ENCODE measurements at regions not wholly inside any gene's neighbourhood (a gene's known extent, or its start where the extent isn't known, plus 50 kb on each side); places are given as distances from the start of the nearest gene placed in this dataset.
A peak's percentile ranks its signal among the peaks of the same experiment; 100 is the strongest.

DNA sequence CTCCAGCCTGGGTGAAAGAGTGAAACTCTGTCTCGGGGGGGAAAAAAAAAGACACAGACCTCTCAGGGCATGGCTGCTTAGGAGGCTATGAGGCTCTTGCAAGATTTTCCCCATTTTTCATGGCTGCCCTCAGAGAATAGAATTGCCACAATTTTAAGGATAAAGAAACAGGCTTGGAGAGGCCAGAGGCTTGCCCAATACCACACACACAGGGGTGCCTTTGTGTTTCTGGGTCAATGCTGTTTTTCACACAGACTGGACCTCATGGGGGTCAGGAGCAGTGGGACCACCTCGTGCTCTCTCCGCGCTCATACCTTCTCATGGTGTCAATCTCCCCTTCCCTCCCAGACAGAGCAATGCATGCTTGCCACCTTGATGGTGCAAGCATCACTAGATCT lies 65.4 kb upstream of the ST3GAL5 start:
- Histone ChIP-seq H3K9me3 (no peaks in the 10 kb centered on the region), H3K36me3 (no peaks in the 10 kb centered on the region), H3K27ac (peak overlapping the region; percentile 5), H3K27me3 (no peaks in the 10 kb centered on the region), H3K4me3 (no peak overlapping the region), H3K4me1 (peaks cover 21% of the 10 kb centered on the region)
- no peak for DNase-seq (ENCODE audit: low spot score in 2 of 2)
- TF ChIP-seq EP300 (IDR thresholded peaks at IDR 0.05) (no peak), POLR2AphosphoS5 (IDR thresholded peaks at IDR 0.05) (no peak), POLR2A (IDR thresholded peaks at IDR 0.05) (no peak)
- TF ChIP-seq, protein P1, sequence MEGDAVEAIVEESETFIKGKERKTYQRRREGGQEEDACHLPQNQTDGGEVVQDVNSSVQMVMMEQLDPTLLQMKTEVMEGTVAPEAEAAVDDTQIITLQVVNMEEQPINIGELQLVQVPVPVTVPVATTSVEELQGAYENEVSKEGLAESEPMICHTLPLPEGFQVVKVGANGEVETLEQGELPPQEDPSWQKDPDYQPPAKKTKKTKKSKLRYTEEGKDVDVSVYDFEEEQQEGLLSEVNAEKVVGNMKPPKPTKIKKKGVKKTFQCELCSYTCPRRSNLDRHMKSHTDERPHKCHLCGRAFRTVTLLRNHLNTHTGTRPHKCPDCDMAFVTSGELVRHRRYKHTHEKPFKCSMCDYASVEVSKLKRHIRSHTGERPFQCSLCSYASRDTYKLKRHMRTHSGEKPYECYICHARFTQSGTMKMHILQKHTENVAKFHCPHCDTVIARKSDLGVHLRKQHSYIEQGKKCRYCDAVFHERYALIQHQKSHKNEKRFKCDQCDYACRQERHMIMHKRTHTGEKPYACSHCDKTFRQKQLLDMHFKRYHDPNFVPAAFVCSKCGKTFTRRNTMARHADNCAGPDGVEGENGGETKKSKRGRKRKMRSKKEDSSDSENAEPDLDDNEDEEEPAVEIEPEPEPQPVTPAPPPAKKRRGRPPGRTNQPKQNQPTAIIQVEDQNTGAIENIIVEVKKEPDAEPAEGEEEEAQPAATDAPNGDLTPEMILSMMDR (IDR thresholded peaks at IDR 0.05): no peak
- 94% methylated on average over 4 of the region's 4 CpGs for WGBS

DNA sequence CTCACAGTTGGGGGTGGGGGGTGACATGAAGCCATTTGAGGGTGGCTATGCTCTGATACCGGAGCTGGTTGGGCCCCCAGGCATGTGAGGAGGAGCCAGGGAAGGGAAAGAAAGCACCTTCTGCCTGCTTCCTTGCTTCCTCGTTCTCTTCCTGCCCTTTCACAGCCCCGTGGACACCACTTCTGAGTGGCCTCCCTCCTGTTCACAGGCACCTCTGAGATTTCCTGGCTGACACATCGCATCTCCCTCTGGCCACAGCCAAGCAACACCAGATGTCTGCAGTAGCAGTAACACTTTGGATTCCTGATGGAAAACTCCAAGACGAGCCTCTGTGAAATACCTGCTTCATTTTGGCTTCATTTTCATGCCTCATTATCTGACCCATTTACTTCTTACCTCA lies 64.7 kb upstream of the ST3GAL5 start:
- no peak for DNase-seq (ENCODE audit: low spot score in 2 of 2)
- H3K27ac ChIP-seq: no peak overlapping the region
- 53% methylated on average over 5 of the region's 5 CpGs for WGBS
- TF ChIP-seq, protein P1 (IDR thresholded peaks at IDR 0.05): no peak
- TF ChIP-seq EP300 (IDR thresholded peaks at IDR 0.05) (no peak), POLR2AphosphoS5 (IDR thresholded peaks at IDR 0.05) (no peak), POLR2A (IDR thresholded peaks at IDR 0.05) (no peak)
- H3K4me1 ChIP-seq: peaks cover 21% of the 10 kb centered on the region
- no peak overlapping the region for H3K4me3 ChIP-seq
- H3K9me3 ChIP-seq: no peaks in the 10 kb centered on the region
- no peaks in the 10 kb centered on the region for H3K27me3 ChIP-seq
- no peaks in the 10 kb centered on the region for H3K36me3 ChIP-seq

DNA sequence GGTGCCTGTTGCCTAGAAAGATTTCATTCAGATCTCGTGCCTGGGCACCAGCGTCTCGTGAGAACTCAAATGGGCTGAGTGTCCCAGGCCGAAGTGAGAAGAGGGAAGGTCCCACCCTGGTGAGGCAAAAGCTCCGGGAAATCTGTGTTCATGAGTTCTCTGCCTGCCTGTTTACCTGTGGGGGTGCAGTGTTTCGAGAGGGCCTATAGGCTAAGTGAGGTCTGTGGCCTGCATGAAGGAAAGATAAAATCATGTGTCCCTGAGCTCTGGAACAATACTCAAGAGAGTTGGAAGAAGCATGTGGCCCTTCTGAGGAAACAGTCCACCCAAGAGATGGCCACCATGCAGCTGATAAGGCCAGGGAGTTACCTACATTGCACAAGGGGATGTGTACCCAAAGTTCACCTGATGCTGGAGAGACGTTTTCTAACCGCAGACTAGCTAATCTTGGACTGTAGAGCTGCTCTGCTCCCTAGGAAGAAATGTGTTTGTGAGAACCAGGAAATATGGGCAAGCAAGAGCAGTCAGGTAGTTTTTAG lies 63.5 kb upstream of the ST3GAL5 start:
- 92% methylated on average over 8 of the region's 8 CpGs for WGBS
- H3K9me3 ChIP-seq: no peaks in the 10 kb centered on the region
- H3K27me3 ChIP-seq: no peaks in the 10 kb centered on the region
- peaks cover 21% of the 10 kb centered on the region for H3K4me1 ChIP-seq
- TF ChIP-seq EP300 (IDR thresholded peaks at IDR 0.05) (no peak), POLR2A (IDR thresholded peaks at IDR 0.05) (no peak), POLR2AphosphoS5 (IDR thresholded peaks at IDR 0.05) (no peak)
- TF ChIP-seq, protein P1 (IDR thresholded peaks at IDR 0.05): no peak
- no peaks in the 10 kb centered on the region for H3K36me3 ChIP-seq
- no peak overlapping the region for H3K4me3 ChIP-seq
- H3K27ac ChIP-seq: no peak overlapping the region
- no peak for DNase-seq (ENCODE audit: low spot score in 2 of 2)

DNA sequence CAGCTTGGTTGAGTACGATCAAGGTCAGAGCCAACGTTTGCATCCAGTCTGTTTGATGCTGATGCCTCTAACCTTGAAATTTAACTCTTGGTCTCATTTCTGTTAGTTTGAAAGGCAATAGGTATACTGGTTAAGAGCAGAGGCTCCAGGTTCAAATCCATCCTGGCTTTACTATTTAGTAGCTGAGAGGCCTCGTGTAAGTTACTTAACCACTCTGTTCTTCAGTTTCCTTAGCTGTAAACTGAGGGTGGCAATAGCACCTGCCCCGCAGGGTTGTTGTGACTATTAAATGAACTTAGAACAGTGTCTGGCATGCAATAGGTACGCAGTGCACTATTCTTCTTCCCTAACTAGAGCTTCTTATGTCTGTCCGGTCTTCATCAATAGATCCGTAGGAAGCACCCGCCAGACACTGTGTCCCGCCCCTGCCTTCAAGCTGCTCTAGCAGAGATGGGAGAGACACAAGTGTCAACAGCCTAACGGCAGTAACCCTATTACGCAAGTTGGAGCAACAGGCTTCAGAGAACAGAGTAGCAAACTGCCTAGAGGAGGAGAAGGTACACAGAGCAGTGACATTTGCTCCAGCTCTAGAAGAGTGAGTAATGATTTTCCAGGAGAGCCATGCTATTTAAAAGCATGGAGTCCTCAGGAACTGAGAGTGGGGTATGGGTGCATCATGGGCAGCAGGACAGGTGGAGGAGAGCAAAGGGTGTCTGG lies 62.7 kb upstream of the ST3GAL5 start:
- no peak for DNase-seq (ENCODE audit: low spot score in 2 of 2)
- H3K4me3 ChIP-seq: no peak overlapping the region
- H3K27ac ChIP-seq: no peak overlapping the region

DNA sequence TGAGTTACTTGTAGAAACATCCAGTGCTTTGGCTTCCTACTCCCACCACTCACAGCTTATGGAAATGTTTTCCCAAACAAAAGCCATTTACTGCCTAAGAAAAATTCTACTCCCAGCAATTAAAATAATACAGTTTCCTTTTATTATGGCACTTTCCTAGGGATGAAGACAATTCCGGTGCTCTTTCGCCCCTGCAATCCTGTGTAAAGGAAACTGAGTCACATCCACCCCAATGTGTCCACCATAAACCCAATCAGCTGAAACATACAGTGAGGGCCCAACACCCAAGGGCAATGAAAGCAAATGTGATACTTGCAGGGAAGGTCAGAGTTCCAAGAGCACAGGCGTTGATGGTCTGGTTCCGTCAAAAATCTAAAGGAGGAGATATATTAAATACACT lies 62.0 kb upstream of the ST3GAL5 start:
- no peak overlapping the region for H3K27ac ChIP-seq
- H3K36me3 ChIP-seq: no peaks in the 10 kb centered on the region
- no peak for DNase-seq (ENCODE audit: low spot score in 2 of 2)

More for the DNA sequence above, 62.7 kb upstream of the ST3GAL5 start:
- H3K36me3 ChIP-seq: no peaks in the 10 kb centered on the region
- H3K4me1 ChIP-seq: peaks cover 21% of the 10 kb centered on the region
- no peak for TF ChIP-seq POLR2AphosphoS5 (IDR thresholded peaks at IDR 0.05)
- TF ChIP-seq, protein P1 (IDR thresholded peaks at IDR 0.05): no peak
- TF ChIP-seq EP300 (IDR thresholded peaks at IDR 0.05): no peak
- no peak for TF ChIP-seq POLR2A (IDR thresholded peaks at IDR 0.05)
- H3K9me3 ChIP-seq: no peaks in the 10 kb centered on the region
- WGBS: 77% methylated on average over 11 of the region's 11 CpGs
- H3K27me3 ChIP-seq: no peaks in the 10 kb centered on the region

More for the DNA sequence above, 62.0 kb upstream of the ST3GAL5 start:
- 97% methylated on average over 4 of the region's 4 CpGs for WGBS
- peaks cover 21% of the 10 kb centered on the region for H3K4me1 ChIP-seq
- TF ChIP-seq POLR2AphosphoS5 (IDR thresholded peaks at IDR 0.05) (no peak), POLR2A (IDR thresholded peaks at IDR 0.05) (no peak), EP300 (IDR thresholded peaks at IDR 0.05) (no peak)
- TF ChIP-seq, protein P1 (IDR thresholded peaks at IDR 0.05): no peak
- no peaks in the 10 kb centered on the region for H3K27me3 ChIP-seq
- H3K4me3 ChIP-seq: no peak overlapping the region
- no peaks in the 10 kb centered on the region for H3K9me3 ChIP-seq

Data from suprapubic skin (tissue), 4 donors.